NT2/D1 (cell line): ENCODE measurements at regions not wholly inside any gene's neighbourhood (a gene's known extent, or its start where the extent isn't known, plus 50 kb on each side); places are given as distances from the start of the nearest gene placed in this dataset.

ENCODE experiments used
- DNase-seq: peaks from one replicate; pipeline ENCODE4 v3.0.0-alpha.2; 2011; ENCODE audit warnings: low read depth, low spot score
- H3K27me3 ChIP-seq: 2 replicates; pipeline ENCODE4 v1.6.0; 2011; ENCODE audit warnings: mild to moderate bottlenecking; ENCODE audit not compliant: insufficient read length, insufficient read depth
- H3K36me3 ChIP-seq: 2 replicates; pipeline ENCODE4 v1.6.1; 2011; ENCODE audit warnings: mild to moderate bottlenecking, low read length, mixed read lengths; ENCODE audit not compliant: insufficient read depth, insufficient read length
- H3K4me1 ChIP-seq: 2 replicates; pipeline ENCODE4 v1.5.1; 2011; ENCODE audit not compliant: insufficient read depth, insufficient read length
- H3K4me3 ChIP-seq: 2 replicates; pipeline ENCODE4 v1.5.1; 2011; ENCODE audit warnings: low read depth; ENCODE audit not compliant: insufficient read length
- H3K9ac ChIP-seq: 2 replicates; pipeline ENCODE4 v1.6.0; 2011; ENCODE audit warnings: low read depth; ENCODE audit not compliant: insufficient read length
- H3K9me3 ChIP-seq: 2 replicates; pipeline ENCODE4 v1.5.1; 2011; ENCODE audit warnings: mild to moderate bottlenecking, low read length; ENCODE audit not compliant: insufficient read depth
- SUZ12 ChIP-seq: IDR thresholded peaks from 2 replicates; pipeline ENCODE4 v1.6.1; 2011; ENCODE audit not compliant: insufficient read length, insufficient read depth; ENCODE audit errors: extremely low read depth
- YY1 ChIP-seq: IDR thresholded peaks from 2 replicates; pipeline ENCODE4 v1.6.1; 2011; ENCODE audit not compliant: insufficient read length, insufficient read depth
- ZNF274 ChIP-seq: IDR thresholded peaks from 2 replicates; pipeline ENCODE4 v1.6.1; 2011; ENCODE audit warnings: mild to moderate bottlenecking, low read depth, low read length

DNA sequence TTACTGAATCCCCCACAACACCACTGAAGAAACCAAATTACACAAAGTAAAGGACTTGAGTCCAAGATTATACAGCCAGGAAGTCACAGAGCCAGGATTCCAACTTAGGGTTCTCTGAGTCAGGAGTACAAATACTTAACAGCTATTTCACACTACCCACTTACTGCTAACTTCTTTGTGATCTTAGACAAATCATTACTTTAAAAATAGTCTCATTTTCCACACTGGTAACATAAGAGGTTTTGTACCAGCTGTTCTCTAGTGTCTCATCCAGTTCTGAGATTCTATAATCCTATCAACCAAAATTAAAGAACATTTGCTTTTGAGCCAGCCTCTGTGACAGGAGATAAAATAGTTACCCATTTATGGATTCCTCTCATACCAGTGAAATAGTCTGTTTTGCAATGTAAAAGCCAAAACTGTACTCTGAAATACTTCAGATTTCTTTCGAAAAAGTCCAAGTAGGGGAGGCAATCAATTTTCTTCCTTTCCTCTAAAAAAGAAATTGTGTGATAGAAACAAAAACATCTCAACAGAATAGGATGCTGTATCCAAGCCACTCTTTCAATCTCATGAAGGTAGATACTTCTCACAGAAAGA is 157.6 kb downstream of the LRATD1 start:
- Histone ChIP-seq H3K27me3 (no peaks in the 10 kb centered on the region), H3K36me3 (no peaks in the 10 kb centered on the region), H3K9me3 (peaks cover 11% of the 10 kb centered on the region; the same call in 1 of the 2 replicates), H3K9ac (no peak overlapping the region), H3K4me1 (no peaks in the 10 kb centered on the region), H3K4me3 (no peak overlapping the region)
- DNase-seq = no peak
- TF ChIP-seq SUZ12 = no peak
- TF ChIP-seq YY1 = no peak
- no peak for TF ChIP-seq ZNF274

DNA sequence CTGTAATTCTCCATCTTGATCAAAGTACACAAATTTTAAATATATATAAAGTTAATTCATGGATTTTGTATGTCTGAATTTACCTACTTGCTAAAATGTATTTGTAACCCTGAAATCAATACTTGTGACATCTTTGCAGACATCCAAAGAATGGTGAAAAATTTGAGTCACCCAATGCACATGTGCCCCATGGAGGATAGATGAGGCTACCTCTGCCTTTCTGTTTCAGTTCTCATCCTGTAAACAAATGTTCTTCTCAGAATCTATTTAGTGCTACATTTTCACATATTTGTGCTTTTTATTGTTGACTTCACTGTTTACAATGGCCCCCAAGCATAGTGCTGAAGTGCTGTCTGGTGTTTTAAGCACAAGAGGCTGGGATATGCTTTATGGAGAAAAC is 171.5 kb downstream of the LRATD1 start:
- no peaks in the 10 kb centered on the region for H3K9me3 ChIP-seq
- H3K36me3 ChIP-seq = no peaks in the 10 kb centered on the region
- no peaks in the 10 kb centered on the region for H3K4me1 ChIP-seq
- H3K4me3 ChIP-seq = no peak overlapping the region
- H3K27me3 ChIP-seq = no peaks in the 10 kb centered on the region
- TF ChIP-seq YY1 (no peak), ZNF274 (no peak), SUZ12 (no peak)
- DNase-seq = no peak
- H3K9ac ChIP-seq = no peak overlapping the region

DNA sequence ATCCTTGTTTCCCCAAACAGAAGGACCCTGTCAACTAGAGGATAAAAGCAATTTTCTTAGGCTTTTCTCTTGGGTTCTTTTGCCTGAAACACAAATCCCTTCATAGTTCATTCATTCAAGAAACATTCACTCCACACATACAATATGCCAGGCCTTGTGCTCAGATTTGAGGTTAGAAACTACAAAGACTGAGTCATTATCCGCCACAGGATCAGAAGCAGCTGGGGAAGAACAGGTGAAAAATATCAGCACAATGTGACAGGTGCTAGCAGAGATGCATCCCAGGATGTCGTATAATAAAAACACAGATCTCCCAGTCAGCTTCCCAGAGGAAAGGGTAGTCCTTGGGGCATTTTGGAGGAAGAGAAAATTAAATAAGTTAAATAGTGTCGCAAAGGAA is 172.4 kb downstream of the LRATD1 start:
- Histone ChIP-seq H3K36me3 (no peaks in the 10 kb centered on the region), H3K27me3 (no peaks in the 10 kb centered on the region), H3K9me3 (no peaks in the 10 kb centered on the region), H3K9ac (no peak overlapping the region), H3K4me3 (no peak overlapping the region), H3K4me1 (no peaks in the 10 kb centered on the region)
- DNase-seq = no peak
- TF ChIP-seq SUZ12 (no peak), ZNF274 (no peak), YY1 (no peak)

DNA sequence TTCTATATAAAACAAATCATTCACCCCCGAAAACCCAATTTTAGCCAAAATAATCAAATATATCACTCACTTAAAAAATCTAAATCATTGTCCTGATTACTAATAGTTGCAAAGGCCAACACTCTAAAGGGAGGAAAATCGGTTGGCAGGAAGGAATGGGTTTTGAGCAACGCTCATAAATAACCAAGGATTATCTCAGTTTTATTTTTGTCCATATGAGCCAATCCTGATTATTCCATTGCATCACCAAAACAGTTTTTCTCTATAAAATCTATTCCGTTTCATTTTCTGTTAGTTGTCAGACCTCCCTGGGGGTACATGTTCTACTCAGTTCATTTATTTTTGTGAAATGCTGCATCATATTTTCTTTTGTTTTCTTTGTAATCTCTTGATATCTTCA is 174.1 kb downstream of the LRATD1 start:
- Histone ChIP-seq H3K36me3 (no peaks in the 10 kb centered on the region), H3K4me3 (no peak overlapping the region), H3K27me3 (no peaks in the 10 kb centered on the region), H3K9ac (no peak overlapping the region), H3K9me3 (no peaks in the 10 kb centered on the region), H3K4me1 (no peaks in the 10 kb centered on the region)
- TF ChIP-seq YY1 = no peak
- no peak for DNase-seq

DNA sequence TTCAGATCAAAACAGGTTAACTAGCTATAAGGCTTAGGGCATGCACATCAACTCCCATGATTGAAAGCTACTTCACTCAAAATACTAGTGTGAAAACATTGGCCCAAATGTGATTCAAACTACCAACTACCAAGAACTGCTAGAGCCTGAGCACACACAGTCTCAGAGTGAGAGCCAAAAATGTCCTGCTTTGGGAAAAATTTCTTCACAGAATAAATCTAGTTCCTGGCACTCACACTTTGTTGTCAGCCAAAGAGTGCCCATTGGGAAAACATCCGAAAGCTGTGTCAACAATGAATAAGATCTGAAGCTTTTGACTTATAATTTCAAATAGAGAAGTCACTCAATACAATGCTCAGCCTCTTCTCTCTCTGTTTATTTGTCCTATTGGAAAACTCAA is 182.7 kb downstream of the LRATD1 start:
- no peak overlapping the region for H3K9ac ChIP-seq
- H3K4me3 ChIP-seq = no peak overlapping the region
- TF ChIP-seq SUZ12 (no peak), ZNF274 (no peak), YY1 (no peak)
- H3K4me1 ChIP-seq = no peaks in the 10 kb centered on the region
- no peak for DNase-seq
- H3K27me3 ChIP-seq = no peaks in the 10 kb centered on the region
- H3K36me3 ChIP-seq = no peaks in the 10 kb centered on the region
- H3K9me3 ChIP-seq = no peaks in the 10 kb centered on the region

DNA sequence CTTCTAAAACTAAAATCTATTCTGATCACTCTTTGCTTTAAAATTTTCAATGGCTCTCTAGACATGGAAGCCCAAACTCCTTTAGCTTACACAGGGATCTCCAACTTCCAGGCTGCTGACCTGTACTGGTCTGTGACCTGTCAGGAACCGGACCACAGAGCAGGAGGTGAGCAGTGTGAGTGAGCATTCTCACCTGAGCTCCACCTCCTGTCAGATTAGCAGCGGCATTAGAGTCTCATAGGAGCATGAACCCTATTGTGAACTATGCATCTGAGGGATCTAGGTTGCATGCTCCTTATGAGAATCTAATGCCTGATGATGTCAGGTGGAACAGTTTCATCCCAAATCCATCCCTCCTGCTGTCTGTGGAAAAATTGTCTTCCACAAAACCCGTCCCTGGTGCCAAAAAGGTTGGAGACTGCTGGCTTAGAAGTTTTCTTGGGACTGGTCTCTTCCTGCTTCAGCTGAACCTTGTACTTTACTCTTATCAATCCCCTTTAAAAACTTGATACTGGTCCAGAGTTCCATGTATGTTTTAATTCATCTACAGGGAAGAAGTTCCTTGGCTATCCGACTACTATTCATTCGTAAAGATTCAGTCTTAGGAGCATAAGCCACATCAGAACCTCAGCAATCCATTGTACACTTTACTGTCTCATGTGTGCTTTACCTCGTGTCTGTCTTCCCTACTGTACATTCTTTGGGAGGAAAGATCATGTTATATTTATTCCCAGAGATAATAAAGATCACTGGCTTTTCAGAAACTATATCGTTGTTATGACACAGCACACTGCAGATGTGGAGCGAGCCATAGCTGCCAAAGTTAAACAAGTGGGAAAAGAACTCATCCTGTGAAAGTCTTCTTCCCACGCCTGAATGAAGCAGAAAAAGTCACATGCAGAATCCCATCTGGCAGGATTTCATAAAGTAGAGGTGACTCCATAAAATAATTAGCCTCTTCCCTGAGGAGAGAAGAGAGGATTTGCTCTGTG is 183.8 kb downstream of the LRATD1 start:
- Histone ChIP-seq H3K36me3 (no peaks in the 10 kb centered on the region), H3K9ac (no peak overlapping the region), H3K4me3 (no peak overlapping the region), H3K4me1 (no peaks in the 10 kb centered on the region), H3K27me3 (no peaks in the 10 kb centered on the region), H3K9me3 (no peaks in the 10 kb centered on the region)
- no peak for TF ChIP-seq YY1
- no peak for TF ChIP-seq SUZ12
- no peak for TF ChIP-seq ZNF274
- DNase-seq = no peak

DNA sequence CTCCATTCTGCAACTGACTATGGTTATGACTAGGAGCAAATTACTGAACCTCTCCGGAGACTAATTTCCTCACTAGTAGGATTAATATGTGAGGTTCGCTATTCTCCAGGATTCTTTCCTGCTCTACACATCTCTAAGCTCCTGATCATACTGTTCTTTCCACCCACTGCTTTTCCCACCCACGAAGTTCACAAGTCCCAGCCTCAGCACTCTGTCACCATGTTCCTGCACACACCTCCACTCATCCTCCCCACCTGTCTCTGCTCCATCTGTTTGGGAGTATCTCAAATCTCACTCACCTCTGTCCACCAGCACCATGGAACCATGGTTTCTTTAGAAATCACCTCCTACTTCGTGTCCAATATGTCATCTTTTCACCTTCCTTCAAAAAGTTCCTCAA is 185.3 kb downstream of the LRATD1 start:
- DNase-seq = no peak
- TF ChIP-seq ZNF274 = no peak
- no peak for TF ChIP-seq YY1
- TF ChIP-seq SUZ12 = no peak
- Histone ChIP-seq H3K27me3 (no peaks in the 10 kb centered on the region), H3K4me3 (no peak overlapping the region), H3K9ac (no peak overlapping the region), H3K36me3 (no peaks in the 10 kb centered on the region), H3K9me3 (no peaks in the 10 kb centered on the region), H3K4me1 (no peaks in the 10 kb centered on the region)
